ENCODE measurements at regions not wholly inside any gene's neighbourhood (a gene's known extent, or its start where the extent isn't known, plus 50 kb on each side); places are given as distances from the start of the nearest gene placed in this dataset.

DNA sequence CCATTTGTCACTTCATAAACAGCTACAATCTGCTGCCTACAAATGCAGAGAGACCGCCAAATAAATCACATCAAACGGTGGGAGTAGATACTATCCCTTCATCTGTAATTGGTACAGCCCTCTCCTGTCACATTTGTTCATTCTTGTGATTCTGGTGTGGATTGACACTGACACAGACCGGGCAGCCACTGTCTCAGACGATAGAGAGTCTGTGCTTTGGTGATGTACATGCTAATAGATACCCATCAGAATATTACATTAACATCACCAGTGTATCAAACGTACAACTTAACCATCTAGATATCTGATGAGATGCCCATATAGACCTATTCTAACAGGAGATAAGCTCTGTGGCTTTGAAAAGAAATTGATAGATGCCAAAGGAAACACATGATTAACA lies 419.7 kb upstream of the ZEB2 start:
- H3K9ac ChIP-seq (ENCODE audit: low read length in 5 of 5) = no peak overlapping the region
- H3K9me3 ChIP-seq (ENCODE audit: control insufficient read depth in 5 of 5, low read length in 5 of 5) = no peaks in the 10 kb centered on the region
- no peak overlapping the region for H3K4me3 ChIP-seq (ENCODE audit: low read depth in 1 of 5, low read length in 5 of 5)
- H3K36me3 ChIP-seq (ENCODE audit: control insufficient read depth in 5 of 5, insufficient read depth in 5 of 5, low read length in 5 of 5) = no peaks in the 10 kb centered on the region
- peaks cover 0 to 3% (median 0%) of the 10 kb centered on the region in 5 donors for H3K27me3 ChIP-seq (ENCODE audit: control insufficient read depth in 5 of 5, insufficient read depth in 4 of 5, low read length in 5 of 5)
- H3K27ac ChIP-seq (ENCODE audit: low read depth, low read length) = peak overlapping the region; percentile 89
- peaks cover 11 to 31% (median 29%) of the 10 kb centered on the region in 5 donors for H3K4me1 ChIP-seq (ENCODE audit: control insufficient read depth in 5 of 5, insufficient read depth in 5 of 5, low read length in 5 of 5)

DNA sequence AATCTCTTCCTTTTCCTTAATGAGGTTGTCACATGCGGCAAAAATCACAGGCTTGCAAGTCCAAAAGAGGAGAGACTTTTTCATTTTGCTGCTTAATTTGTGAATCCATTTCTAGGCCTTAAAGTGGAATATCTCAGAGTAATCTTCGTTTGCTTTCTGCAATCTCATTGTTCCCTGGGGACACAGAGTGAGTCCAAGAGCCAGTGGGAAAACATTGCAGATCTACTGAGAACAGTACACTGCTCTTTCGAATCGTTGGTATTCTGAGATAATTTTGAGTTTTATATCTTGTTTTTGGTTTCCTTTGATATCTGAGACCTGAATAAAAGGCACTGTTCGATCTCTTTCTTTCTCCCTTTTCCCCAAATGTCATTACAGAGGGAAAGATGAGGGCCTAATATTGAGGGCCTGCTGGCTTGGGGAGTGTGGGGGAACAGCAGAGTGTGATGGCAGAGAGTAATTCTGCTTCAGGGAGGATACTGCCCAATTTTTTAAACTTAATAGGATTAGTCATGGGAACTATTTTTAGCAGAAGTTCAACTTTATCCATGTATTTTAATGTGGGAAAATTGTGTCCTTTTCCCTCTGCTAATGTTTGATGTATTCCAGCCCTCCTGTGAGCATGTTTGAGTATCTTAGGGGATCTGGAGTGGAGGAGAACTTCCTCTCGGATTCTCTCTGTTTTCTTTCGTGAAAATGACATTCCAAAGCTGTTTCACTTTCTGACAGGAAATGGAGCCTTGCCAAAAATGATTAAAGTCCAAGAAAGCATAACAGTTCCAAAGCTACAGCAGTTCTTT lies 418.2 kb upstream of the ZEB2 start:
- Histone ChIP-seq H3K36me3 (ENCODE audit: control insufficient read depth in 5 of 5, insufficient read depth in 5 of 5, low read length in 5 of 5) (no peaks in the 10 kb centered on the region), H3K4me3 (ENCODE audit: low read depth in 1 of 5, low read length in 5 of 5) (peak overlapping the region in 3 of 5 donors; percentile 7 to 56 (median 49)), H3K4me1 (ENCODE audit: control insufficient read depth in 5 of 5, insufficient read depth in 5 of 5, low read length in 5 of 5) (peaks cover 11 to 24% (median 23%) of the 10 kb centered on the region in 5 donors)

DNA sequence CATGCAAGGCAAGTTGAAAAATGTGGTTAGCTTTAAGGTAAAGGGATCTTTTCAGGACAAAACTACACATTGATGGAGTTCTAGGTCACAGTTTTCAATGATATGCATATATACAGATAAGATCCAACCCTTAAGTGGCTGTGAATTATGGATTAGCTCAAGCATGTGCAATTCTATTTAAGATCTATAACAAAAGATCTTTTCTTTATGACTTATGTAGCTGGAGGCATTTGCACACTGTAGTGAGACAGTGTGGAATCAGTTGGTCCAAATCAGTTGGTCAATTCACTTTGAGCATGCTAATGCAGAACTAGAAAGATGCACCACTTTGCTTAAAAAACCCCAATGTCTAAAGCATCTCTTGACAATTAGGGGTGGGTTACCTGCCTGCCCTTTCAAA lies 417.1 kb upstream of the ZEB2 start:
- H3K27me3 ChIP-seq (ENCODE audit: control insufficient read depth in 5 of 5, insufficient read depth in 4 of 5, low read length in 5 of 5) = peaks cover 0 to 3% (median 0%) of the 10 kb centered on the region in 5 donors
- H3K4me3 ChIP-seq (ENCODE audit: low read depth in 1 of 5, low read length in 5 of 5) = no peak overlapping the region
- peak overlapping the region; percentile 89 for H3K27ac ChIP-seq (ENCODE audit: low read depth, low read length)
- H3K36me3 ChIP-seq (ENCODE audit: control insufficient read depth in 5 of 5, insufficient read depth in 5 of 5, low read length in 5 of 5) = no peaks in the 10 kb centered on the region
- peaks cover 11 to 23% (median 22%) of the 10 kb centered on the region in 5 donors for H3K4me1 ChIP-seq (ENCODE audit: control insufficient read depth in 5 of 5, insufficient read depth in 5 of 5, low read length in 5 of 5)
- no peak overlapping the region for H3K9ac ChIP-seq (ENCODE audit: low read length in 5 of 5)
- no peaks in the 10 kb centered on the region for H3K9me3 ChIP-seq (ENCODE audit: control insufficient read depth in 5 of 5, low read length in 5 of 5)

More for the DNA sequence above, 418.2 kb upstream of the ZEB2 start:
- Histone ChIP-seq H3K27ac (ENCODE audit: low read depth, low read length) (peak overlapping the region; percentile 89), H3K9ac (ENCODE audit: low read length in 5 of 5) (peak overlapping the region in 4 of 5 donors; percentile 7 to 97 (median 48)), H3K9me3 (ENCODE audit: control insufficient read depth in 5 of 5, low read length in 5 of 5) (no peaks in the 10 kb centered on the region), H3K27me3 (ENCODE audit: control insufficient read depth in 5 of 5, insufficient read depth in 4 of 5, low read length in 5 of 5) (peaks cover 0 to 3% (median 0%) of the 10 kb centered on the region in 5 donors)

DNA sequence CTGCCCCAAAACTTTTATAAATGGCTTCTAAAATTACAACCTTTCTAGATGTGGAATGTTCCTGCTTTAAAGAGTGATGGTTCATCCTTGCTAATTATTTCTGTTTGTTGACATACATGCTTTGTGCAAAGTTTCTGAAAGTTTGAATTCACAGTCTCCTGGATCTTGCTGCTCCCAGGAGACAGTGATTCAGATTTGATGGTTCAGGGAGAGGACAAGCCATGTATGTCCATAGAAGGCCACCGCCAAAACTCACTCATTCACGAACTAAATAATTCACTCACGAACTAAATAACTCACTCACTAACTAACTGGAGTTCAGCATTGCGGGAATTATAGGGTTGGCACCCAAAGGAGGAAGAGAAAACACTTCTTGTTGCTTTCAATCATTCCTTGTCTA lies 416.5 kb upstream of the ZEB2 start:
- H3K27ac ChIP-seq (ENCODE audit: low read depth, low read length) = no peak overlapping the region
- peaks cover 0 to 3% (median 0%) of the 10 kb centered on the region in 5 donors for H3K27me3 ChIP-seq (ENCODE audit: control insufficient read depth in 5 of 5, insufficient read depth in 4 of 5, low read length in 5 of 5)
- H3K36me3 ChIP-seq (ENCODE audit: control insufficient read depth in 5 of 5, insufficient read depth in 5 of 5, low read length in 5 of 5) = no peaks in the 10 kb centered on the region
- no peak overlapping the region for H3K9ac ChIP-seq (ENCODE audit: low read length in 5 of 5)
- no peaks in the 10 kb centered on the region for H3K9me3 ChIP-seq (ENCODE audit: control insufficient read depth in 5 of 5, low read length in 5 of 5)
- H3K4me3 ChIP-seq (ENCODE audit: low read depth in 1 of 5, low read length in 5 of 5) = no peak overlapping the region
- peaks cover 11 to 23% (median 22%) of the 10 kb centered on the region in 5 donors for H3K4me1 ChIP-seq (ENCODE audit: control insufficient read depth in 5 of 5, insufficient read depth in 5 of 5, low read length in 5 of 5)

DNA sequence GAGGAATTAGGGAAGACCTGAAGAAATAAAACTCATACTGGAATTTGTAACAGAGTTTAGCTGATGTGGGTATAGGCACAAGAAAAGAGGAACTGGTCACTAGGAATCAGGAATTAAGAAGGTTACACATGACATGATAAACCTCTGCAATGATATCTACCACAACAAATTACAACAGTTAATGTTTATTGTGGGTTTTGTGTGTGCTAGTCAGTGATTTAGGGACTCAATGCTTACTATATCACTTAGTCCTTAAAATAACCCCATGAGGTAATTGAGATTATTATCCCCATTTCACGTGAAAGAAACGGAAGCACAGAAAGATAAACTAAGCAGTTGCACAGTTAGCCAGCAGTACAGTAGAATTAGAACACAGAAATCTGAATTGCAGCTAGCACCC lies 415.8 kb upstream of the ZEB2 start:
- H3K27me3 ChIP-seq (ENCODE audit: control insufficient read depth in 5 of 5, insufficient read depth in 4 of 5, low read length in 5 of 5) = peaks cover 0 to 3% (median 0%) of the 10 kb centered on the region in 5 donors
- H3K4me1 ChIP-seq (ENCODE audit: control insufficient read depth in 5 of 5, insufficient read depth in 5 of 5, low read length in 5 of 5) = peaks cover 11 to 23% (median 22%) of the 10 kb centered on the region in 5 donors
- no peak overlapping the region for H3K9ac ChIP-seq (ENCODE audit: low read length in 5 of 5)
- H3K4me3 ChIP-seq (ENCODE audit: low read depth in 1 of 5, low read length in 5 of 5) = no peak overlapping the region
- H3K9me3 ChIP-seq (ENCODE audit: control insufficient read depth in 5 of 5, low read length in 5 of 5) = no peaks in the 10 kb centered on the region
- H3K27ac ChIP-seq (ENCODE audit: low read depth, low read length) = peak overlapping the region; percentile 1
- no peaks in the 10 kb centered on the region for H3K36me3 ChIP-seq (ENCODE audit: control insufficient read depth in 5 of 5, insufficient read depth in 5 of 5, low read length in 5 of 5)

DNA sequence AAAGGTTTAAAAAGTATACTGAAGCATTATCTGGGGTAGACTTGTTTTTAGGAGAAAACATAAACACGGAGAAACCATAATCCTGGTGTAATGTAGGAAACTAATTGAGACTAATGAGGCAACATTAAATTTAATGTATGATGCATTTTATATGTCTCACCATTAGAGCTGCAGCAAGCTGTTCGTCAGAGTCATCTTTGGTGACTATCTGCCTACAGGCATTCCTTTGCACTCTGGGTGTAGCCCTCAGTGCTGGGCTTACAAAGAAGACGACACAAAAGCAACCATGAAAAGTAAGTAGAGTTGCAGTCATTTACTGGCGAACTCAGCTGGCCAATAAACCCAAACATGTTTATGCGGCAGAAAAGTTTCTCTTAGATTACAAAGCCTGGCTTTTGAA lies 415.3 kb upstream of the ZEB2 start:
- no peaks in the 10 kb centered on the region for H3K9me3 ChIP-seq (ENCODE audit: control insufficient read depth in 5 of 5, low read length in 5 of 5)
- H3K27ac ChIP-seq (ENCODE audit: low read depth, low read length) = no peak overlapping the region
- H3K27me3 ChIP-seq (ENCODE audit: control insufficient read depth in 5 of 5, insufficient read depth in 4 of 5, low read length in 5 of 5) = peaks cover 0 to 3% (median 0%) of the 10 kb centered on the region in 5 donors
- H3K36me3 ChIP-seq (ENCODE audit: control insufficient read depth in 5 of 5, insufficient read depth in 5 of 5, low read length in 5 of 5) = no peaks in the 10 kb centered on the region
- no peak overlapping the region for H3K4me3 ChIP-seq (ENCODE audit: low read depth in 1 of 5, low read length in 5 of 5)
- H3K4me1 ChIP-seq (ENCODE audit: control insufficient read depth in 5 of 5, insufficient read depth in 5 of 5, low read length in 5 of 5) = peaks cover 11 to 23% (median 22%) of the 10 kb centered on the region in 5 donors
- H3K9ac ChIP-seq (ENCODE audit: low read length in 5 of 5) = no peak overlapping the region

DNA sequence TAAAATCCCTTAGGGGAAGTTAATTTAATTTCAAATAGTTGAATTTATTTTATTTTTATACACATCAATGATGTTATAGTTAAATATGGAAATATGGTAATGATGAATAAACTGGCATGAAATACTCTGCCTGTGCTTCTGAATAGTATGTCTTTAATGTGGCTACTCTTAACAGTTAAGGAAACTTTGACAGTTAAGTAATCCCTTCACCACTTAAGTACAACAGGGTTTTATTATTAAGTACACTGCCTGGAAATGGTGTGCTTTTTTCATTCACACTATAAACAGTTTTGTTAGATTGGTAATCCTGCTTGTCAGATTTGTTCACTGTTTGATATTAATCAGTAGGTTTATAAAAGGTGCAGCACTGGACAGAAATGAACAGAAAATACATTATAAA lies 412.0 kb upstream of the ZEB2 start:
- no peaks in the 10 kb centered on the region for H3K36me3 ChIP-seq (ENCODE audit: control insufficient read depth in 5 of 5, insufficient read depth in 5 of 5, low read length in 5 of 5)

DNA sequence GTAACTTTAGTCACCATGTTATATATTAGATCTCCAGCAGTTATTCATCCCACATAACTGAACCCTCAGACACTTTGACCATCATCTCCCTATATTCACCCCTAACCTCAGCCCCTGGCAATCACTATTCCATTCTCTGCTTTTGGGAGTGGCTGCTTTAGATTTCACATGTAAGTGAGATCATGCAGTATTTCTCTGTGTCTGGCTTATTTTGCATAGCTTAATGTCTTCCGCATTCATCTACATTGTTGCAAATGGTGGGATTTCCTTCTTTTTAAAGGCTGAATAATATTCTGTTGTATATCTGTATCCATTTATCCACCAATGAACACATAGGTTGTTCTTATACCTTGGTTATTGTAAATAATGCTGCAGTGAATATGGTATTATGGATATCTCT lies 411.6 kb upstream of the ZEB2 start:
- Histone ChIP-seq H3K4me1 (ENCODE audit: control insufficient read depth in 5 of 5, insufficient read depth in 5 of 5, low read length in 5 of 5) (peaks cover 0 to 3% (median 1%) of the 10 kb centered on the region in 5 donors), H3K36me3 (ENCODE audit: control insufficient read depth in 5 of 5, insufficient read depth in 5 of 5, low read length in 5 of 5) (no peaks in the 10 kb centered on the region)

More for the DNA sequence above, 412.0 kb upstream of the ZEB2 start:
- H3K27ac ChIP-seq (ENCODE audit: low read depth, low read length) = no peak overlapping the region
- no peak overlapping the region for H3K4me3 ChIP-seq (ENCODE audit: low read depth in 1 of 5, low read length in 5 of 5)
- no peaks in the 10 kb centered on the region for H3K27me3 ChIP-seq (ENCODE audit: control insufficient read depth in 5 of 5, insufficient read depth in 4 of 5, low read length in 5 of 5)
- H3K9me3 ChIP-seq (ENCODE audit: control insufficient read depth in 5 of 5, low read length in 5 of 5) = peaks cover 0 to 12% (median 7%) of the 10 kb centered on the region in 5 donors
- no peak overlapping the region for H3K9ac ChIP-seq (ENCODE audit: low read length in 5 of 5)
- peaks cover 0 to 6% (median 5%) of the 10 kb centered on the region in 5 donors for H3K4me1 ChIP-seq (ENCODE audit: control insufficient read depth in 5 of 5, insufficient read depth in 5 of 5, low read length in 5 of 5)

DNA sequence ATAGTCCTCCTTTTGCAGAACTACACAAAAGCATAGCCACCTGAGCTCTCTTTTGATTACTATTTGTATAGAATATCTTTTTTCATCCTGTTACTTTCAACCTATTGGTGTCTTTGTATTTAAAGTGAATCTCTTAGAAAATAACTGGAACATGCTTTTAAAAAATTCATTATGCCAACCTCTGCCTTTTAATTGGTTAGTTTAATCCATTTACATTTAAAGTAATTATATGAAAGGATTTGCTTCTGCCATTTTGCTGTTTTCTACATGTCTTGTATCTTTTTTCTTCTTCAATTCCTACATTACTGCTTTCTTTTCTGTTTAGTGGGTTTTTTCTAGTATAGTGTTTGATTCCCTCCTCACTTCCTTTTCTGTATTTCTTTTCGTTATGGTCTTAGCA lies 407.5 kb upstream of the ZEB2 start:
- Histone ChIP-seq H3K36me3 (ENCODE audit: control insufficient read depth in 5 of 5, insufficient read depth in 5 of 5, low read length in 5 of 5) (no peaks in the 10 kb centered on the region), H3K27ac (ENCODE audit: low read depth, low read length) (no peak overlapping the region), H3K4me1 (ENCODE audit: control insufficient read depth in 5 of 5, insufficient read depth in 5 of 5, low read length in 5 of 5) (no peaks in the 10 kb centered on the region), H3K9ac (ENCODE audit: low read length in 5 of 5) (no peak overlapping the region), H3K9me3 (ENCODE audit: control insufficient read depth in 5 of 5, low read length in 5 of 5) (peaks cover 0 to 12% (median 9%) of the 10 kb centered on the region in 5 donors), H3K27me3 (ENCODE audit: control insufficient read depth in 5 of 5, insufficient read depth in 4 of 5, low read length in 5 of 5) (no peaks in the 10 kb centered on the region), H3K4me3 (ENCODE audit: low read depth in 1 of 5, low read length in 5 of 5) (no peak overlapping the region)

More for the DNA sequence above, 411.6 kb upstream of the ZEB2 start:
- H3K27ac ChIP-seq (ENCODE audit: low read depth, low read length) = no peak overlapping the region
- no peak overlapping the region for H3K9ac ChIP-seq (ENCODE audit: low read length in 5 of 5)
- no peak overlapping the region for H3K4me3 ChIP-seq (ENCODE audit: low read depth in 1 of 5, low read length in 5 of 5)
- H3K9me3 ChIP-seq (ENCODE audit: control insufficient read depth in 5 of 5, low read length in 5 of 5) = peaks cover 0 to 12% (median 7%) of the 10 kb centered on the region in 5 donors
- H3K27me3 ChIP-seq (ENCODE audit: control insufficient read depth in 5 of 5, insufficient read depth in 4 of 5, low read length in 5 of 5) = no peaks in the 10 kb centered on the region

DNA sequence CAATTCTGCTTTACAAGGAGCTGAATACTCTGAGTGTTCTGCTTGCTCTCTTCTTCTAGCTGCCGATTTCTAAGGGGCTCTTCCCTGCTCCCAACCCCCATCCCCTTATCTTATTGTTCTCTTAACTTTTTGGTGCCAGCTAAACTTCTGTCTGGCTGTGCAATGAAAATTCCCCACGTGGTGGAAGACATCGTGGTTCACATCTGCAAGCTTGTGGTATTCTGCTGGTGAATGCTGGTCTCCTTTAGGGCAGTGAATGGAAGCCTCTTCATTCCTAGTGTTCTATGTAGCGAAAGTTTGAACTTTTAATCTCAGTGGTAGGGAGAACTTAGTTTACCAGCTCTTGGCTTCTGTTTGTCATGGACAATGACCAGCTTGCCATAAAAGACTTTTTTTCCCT lies 406.0 kb upstream of the ZEB2 start:
- Histone ChIP-seq H3K27ac (ENCODE audit: low read depth, low read length) (no peak overlapping the region), H3K4me1 (ENCODE audit: control insufficient read depth in 5 of 5, insufficient read depth in 5 of 5, low read length in 5 of 5) (peaks cover 0 to 4% (median 0%) of the 10 kb centered on the region in 5 donors), H3K4me3 (ENCODE audit: low read depth in 1 of 5, low read length in 5 of 5) (no peak overlapping the region), H3K36me3 (ENCODE audit: control insufficient read depth in 5 of 5, insufficient read depth in 5 of 5, low read length in 5 of 5) (no peaks in the 10 kb centered on the region), H3K9ac (ENCODE audit: low read length in 5 of 5) (no peak overlapping the region), H3K27me3 (ENCODE audit: control insufficient read depth in 5 of 5, insufficient read depth in 4 of 5, low read length in 5 of 5) (no peaks in the 10 kb centered on the region), H3K9me3 (ENCODE audit: control insufficient read depth in 5 of 5, low read length in 5 of 5) (peaks cover 0 to 12% (median 9%) of the 10 kb centered on the region in 5 donors)
